HS-27A (cell line): ENCODE measurements at regions not wholly inside any gene's neighbourhood (a gene's known extent, or its start where the extent isn't known, plus 50 kb on each side); places are given as distances from the start of the nearest gene placed in this dataset.
"Not testable (repeated sequence)": the region's sequence is repeated elsewhere in the genome, so short reads cannot be mapped to it uniquely, and the experiment has no call there.

Experiments used
- DNase-seq: peaks from one replicate; pipeline ENCODE4 v3.0.0-alpha.2; 2012; ENCODE audit warnings: low read depth, missing footprints

- DNase-seq = no peak
Observed at GRCh38 chr2:184449760-184450159, 148.6 kb upstream of the ZNF804A start.

- no peak for DNase-seq
Observed at GRCh38 chr2:184452907-184453306, 145.4 kb upstream of the ZNF804A start.

- DNase-seq = no peak
Observed at GRCh38 chr2:184455624-184456023, 142.7 kb upstream of the ZNF804A start.

- not testable (repeated sequence) for DNase-seq
Observed at GRCh38 chr2:184456693-184457092, 141.6 kb upstream of the ZNF804A start.

- no peak for DNase-seq
Observed at GRCh38 chr2:184463102-184463865, 135.0 kb upstream of the ZNF804A start.

- DNase-seq = no peak
Observed at GRCh38 chr2:184463866-184464248, 134.5 kb upstream of the ZNF804A start.

- no peak for DNase-seq
Observed at GRCh38 chr2:184468826-184469225, 129.5 kb upstream of the ZNF804A start.

- no peak for DNase-seq
Observed at GRCh38 chr2:184472481-184472880, 125.8 kb upstream of the ZNF804A start.

GRCh38 chr2:184481865-184482264 lies 116.5 kb upstream of the ZNF804A start:
- no peak for DNase-seq

- DNase-seq = no peak
Observed at GRCh38 chr2:184498936-184499335, 99.4 kb upstream of the ZNF804A start.

- no peak for DNase-seq
Observed at GRCh38 chr2:184504252-184504651, 94.1 kb upstream of the ZNF804A start.

GRCh38 chr2:184507254-184507653 lies 91.1 kb upstream of the ZNF804A start:
- DNase-seq = no peak

- no peak for DNase-seq
Observed at GRCh38 chr2:184517402-184517801, 80.9 kb upstream of the ZNF804A start.

- DNase-seq = no peak
Observed at GRCh38 chr2:184520441-184520840, 77.9 kb upstream of the ZNF804A start.

GRCh38 chr2:184523732-184524131 lies 74.6 kb upstream of the ZNF804A start:
- no peak for DNase-seq

GRCh38 chr2:184524551-184525382 lies 73.6 kb upstream of the ZNF804A start:
- DNase-seq = no peak

- no peak for DNase-seq
Observed at GRCh38 chr2:184527058-184527457, 71.3 kb upstream of the ZNF804A start.

- no peak for DNase-seq
Observed at GRCh38 chr2:184528119-184528518, 70.2 kb upstream of the ZNF804A start.

GRCh38 chr2:184530239-184530638 lies 68.1 kb upstream of the ZNF804A start:
- DNase-seq = no peak

GRCh38 chr2:184530959-184531358 lies 67.4 kb upstream of the ZNF804A start:
- DNase-seq = no peak

- no peak for DNase-seq
Observed at GRCh38 chr2:184532551-184532950, 65.8 kb upstream of the ZNF804A start.

GRCh38 chr2:184534986-184535385 lies 63.3 kb upstream of the ZNF804A start:
- DNase-seq = no peak

- DNase-seq = no peak
Observed at GRCh38 chr2:184540246-184540789, 58.0 kb upstream of the ZNF804A start.
